SK-N-MC (cell line): ENCODE measurements at regions not wholly inside any gene's neighbourhood (a gene's known extent, or its start where the extent isn't known, plus 50 kb on each side); places are given as distances from the start of the nearest gene placed in this dataset.
"Not testable (repeated sequence)": the region's sequence is repeated elsewhere in the genome, so short reads cannot be mapped to it uniquely, and the experiment has no call there.

Experiments used
- DNase-seq: peaks from one replicate; pipeline ENCODE4 v3.0.0-alpha.2; 2011; ENCODE audit warnings: low read depth, low spot score
- H3K27ac ChIP-seq: fragments of 200-600 bp; sonication (generic); 2 replicates; pipeline ENCODE4 v1.5.1; 2016; ENCODE audit warnings: mixed run types
- H3K36me3 ChIP-seq: fragments of 200-600 bp; sonication (generic); 2 replicates; pipeline ENCODE4 v1.6.1; 2017; ENCODE audit warnings: antibody characterized with exemption, low read length, mixed read lengths; ENCODE audit not compliant: insufficient read depth
- H3K4me3 ChIP-seq: fragments of 200-600 bp; sonication (generic); 2 replicates; pipeline ENCODE4 v1.5.1; 2016
- H3K9ac ChIP-seq: fragments of 200-600 bp; sonication (generic); 2 replicates; pipeline ENCODE4 v1.8.0; 2017; ENCODE audit warnings: mixed run types, mixed read lengths; ENCODE audit not compliant: insufficient read length
- H3K9me3 ChIP-seq: fragments of 200-600 bp; sonication (generic); 2 replicates; pipeline ENCODE4 v1.6.1; 2017; ENCODE audit warnings: low read depth, mild to moderate bottlenecking, antibody characterized with exemption, low read length, moderate library complexity, mixed read lengths
- EZH2 ChIP-seq: fragments of 200-600 bp; sonication (generic); IDR thresholded peaks from one replicate; pipeline ENCODE4 v1.6.1; 2017; ENCODE audit warnings: antibody characterized with exemption
- FOXP2 ChIP-seq: optimal IDR thresholded peaks from 2 replicates; pipeline ENCODE3; 2011; ENCODE audit warnings: mild to moderate bottlenecking, moderate library complexity; ENCODE audit not compliant: insufficient read depth; ENCODE audit errors: extremely low read length, control extremely low read depth
- POLR2AphosphoS5 ChIP-seq: IDR thresholded peaks from 2 replicates; pipeline ENCODE4 v1.6.1; 2012; ENCODE audit warnings: mild to moderate bottlenecking, low read depth, low read length, borderline replicate concordance

DNA sequence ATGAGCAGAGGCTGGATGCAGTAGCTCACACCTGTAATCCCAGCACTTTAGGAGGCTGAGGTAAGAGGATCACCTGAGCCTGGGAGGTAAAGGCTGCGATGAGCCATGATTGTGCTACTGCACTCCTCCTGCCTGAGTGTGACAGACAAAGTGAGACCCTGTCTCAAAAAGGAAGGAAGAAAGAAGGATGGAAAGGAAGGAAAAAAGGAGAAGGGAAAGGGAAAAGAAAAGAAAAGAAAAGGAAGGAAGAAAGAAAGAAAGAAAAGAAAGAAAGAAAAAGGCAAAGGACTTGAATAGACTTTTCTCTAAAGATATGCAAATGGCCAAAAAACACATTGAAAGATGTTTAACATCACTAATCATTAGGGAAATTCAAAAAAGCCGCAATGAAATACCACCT, 215.3 kb upstream of the MYLIP start:
- no peak overlapping the region for H3K9ac ChIP-seq
- no peak overlapping the region for H3K27ac ChIP-seq
- no peaks in the 10 kb centered on the region for H3K36me3 ChIP-seq
- no peaks in the 10 kb centered on the region for H3K9me3 ChIP-seq
- TF ChIP-seq FOXP2 (no peak), POLR2AphosphoS5 (no peak), EZH2 (no peak)
- no peak overlapping the region for H3K4me3 ChIP-seq
- no peak for DNase-seq

DNA sequence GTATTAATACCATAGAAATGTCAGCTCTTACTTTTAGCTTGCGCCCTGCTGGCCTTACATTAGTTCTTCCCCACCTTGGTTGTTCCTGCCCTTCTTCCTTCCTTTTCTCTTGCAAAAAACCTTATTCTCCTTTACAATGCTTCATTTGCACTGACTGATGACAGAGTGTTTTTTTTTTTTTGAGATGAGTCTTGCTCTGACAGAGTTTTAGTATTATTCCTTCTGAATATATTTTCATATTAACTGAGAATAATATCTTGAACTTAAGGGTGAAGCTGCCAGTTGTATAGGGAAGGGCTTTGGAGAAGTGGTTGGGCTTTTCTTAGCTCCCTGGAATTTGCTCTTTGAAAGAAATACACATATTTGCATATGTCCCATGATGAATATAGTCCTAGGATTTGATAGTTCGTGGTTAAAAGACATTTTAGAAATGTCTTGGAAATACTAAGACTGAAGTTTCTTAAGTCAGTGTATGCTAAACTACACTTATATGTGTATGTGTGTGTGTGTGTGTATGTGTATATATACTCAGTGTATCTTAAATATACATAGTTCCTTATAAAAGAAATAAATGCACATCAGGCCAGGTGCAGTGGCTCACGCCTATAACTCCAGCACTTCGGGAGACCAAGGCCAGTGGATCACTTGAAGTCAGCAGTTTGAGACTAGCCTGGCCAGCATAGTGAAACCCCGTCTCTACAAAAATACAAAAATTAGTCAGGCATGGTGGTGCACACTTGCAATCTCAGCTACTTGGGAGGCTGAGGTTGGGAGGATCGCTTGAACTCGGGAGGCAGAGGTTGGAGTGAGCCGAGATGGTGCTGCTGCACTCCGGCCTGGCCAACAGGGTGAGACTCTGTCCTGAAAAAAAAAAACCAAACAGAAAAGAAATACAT, 216.1 kb upstream of the MYLIP start:
- TF ChIP-seq EZH2: no peak
- no peak for TF ChIP-seq FOXP2
- TF ChIP-seq POLR2AphosphoS5: no peak
- H3K9ac ChIP-seq: no peak overlapping the region
- no peak overlapping the region for H3K4me3 ChIP-seq
- H3K9me3 ChIP-seq: no peaks in the 10 kb centered on the region
- no peaks in the 10 kb centered on the region for H3K36me3 ChIP-seq
- H3K27ac ChIP-seq: 0 out of 2 replicates have a peak overlapping the region, but pooled peaks have one; percentile 58
- no peak for DNase-seq

GRCh38 chr6:15911753-15912504, 217.0 kb upstream of the MYLIP start:
- Histone ChIP-seq H3K36me3 (no peaks in the 10 kb centered on the region), H3K27ac (0 out of 2 replicates have a peak overlapping the region, but pooled peaks have one; percentile 58), H3K9ac (no peak overlapping the region), H3K4me3 (no peak overlapping the region), H3K9me3 (no peaks in the 10 kb centered on the region)
- no peak for DNase-seq
- TF ChIP-seq EZH2: no peak
- no peak for TF ChIP-seq FOXP2
- no peak for TF ChIP-seq POLR2AphosphoS5

DNA sequence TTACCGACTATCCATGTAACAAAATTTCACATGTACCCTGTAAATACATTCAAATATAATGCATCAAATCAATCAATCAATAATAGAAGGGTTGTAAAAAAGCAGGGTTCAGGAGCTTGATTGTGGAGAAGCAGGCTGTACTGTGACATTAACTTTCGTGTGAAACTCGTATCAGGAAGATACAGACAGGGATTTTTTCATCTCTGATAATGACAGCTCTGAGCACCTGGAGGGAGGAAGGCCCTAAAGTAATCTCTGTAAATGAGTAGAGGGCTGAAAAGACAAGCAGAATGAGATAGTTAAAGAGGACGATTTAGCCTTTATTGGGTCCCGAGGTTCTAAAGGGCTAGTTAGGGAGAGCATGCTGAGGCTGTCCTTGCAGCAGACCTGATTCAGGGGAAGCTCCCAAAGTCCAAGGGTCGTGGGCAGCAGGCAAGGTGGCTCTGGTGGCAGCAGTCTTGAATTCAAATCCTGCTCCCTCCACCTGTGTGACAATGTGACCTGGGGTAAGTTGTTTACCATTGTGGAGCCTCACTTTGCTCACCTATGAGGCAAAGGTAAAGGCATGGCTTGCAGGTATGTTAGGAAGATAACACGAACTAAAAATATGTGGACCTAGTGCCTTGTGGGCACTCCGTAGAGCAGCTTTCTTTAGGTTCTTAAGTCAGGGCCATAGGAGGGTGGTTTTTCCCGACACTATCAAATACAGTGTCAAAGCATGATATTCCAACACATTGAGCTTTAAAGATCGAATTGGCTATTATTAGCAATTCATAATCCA, 219.4 kb upstream of the MYLIP start:
- Histone ChIP-seq H3K27ac (no peak overlapping the region), H3K9ac (no peak overlapping the region), H3K36me3 (no peaks in the 10 kb centered on the region), H3K9me3 (no peaks in the 10 kb centered on the region), H3K4me3 (no peak overlapping the region)
- TF ChIP-seq POLR2AphosphoS5: no peak
- TF ChIP-seq FOXP2: no peak
- TF ChIP-seq EZH2: no peak
- DNase-seq: no peak

DNA sequence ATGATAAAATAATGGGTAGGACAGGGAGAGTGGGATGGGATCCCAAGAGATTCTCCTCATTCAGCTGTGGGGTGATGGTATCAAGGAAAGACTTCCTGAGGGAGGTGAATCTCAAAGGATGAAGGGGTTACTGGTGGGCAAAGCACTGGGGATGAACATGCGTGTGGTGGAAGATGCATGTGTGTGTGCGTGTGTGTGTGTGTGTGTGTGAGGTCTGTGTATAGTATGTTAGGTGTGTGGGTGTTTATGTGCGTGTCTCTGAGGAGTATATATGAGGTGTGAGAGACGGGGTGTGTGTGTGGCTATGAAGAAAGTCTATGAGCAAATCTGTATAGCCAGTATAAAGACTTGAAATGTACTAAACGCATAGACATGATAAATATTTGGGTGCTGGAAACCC, 220.0 kb upstream of the MYLIP start:
- TF ChIP-seq FOXP2: no peak
- no peak for TF ChIP-seq POLR2AphosphoS5
- no peaks in the 10 kb centered on the region for H3K36me3 ChIP-seq
- no peak for DNase-seq
- no peak overlapping the region for H3K27ac ChIP-seq
- no peak overlapping the region for H3K9ac ChIP-seq
- no peaks in the 10 kb centered on the region for H3K9me3 ChIP-seq
- H3K4me3 ChIP-seq: no peak overlapping the region

DNA sequence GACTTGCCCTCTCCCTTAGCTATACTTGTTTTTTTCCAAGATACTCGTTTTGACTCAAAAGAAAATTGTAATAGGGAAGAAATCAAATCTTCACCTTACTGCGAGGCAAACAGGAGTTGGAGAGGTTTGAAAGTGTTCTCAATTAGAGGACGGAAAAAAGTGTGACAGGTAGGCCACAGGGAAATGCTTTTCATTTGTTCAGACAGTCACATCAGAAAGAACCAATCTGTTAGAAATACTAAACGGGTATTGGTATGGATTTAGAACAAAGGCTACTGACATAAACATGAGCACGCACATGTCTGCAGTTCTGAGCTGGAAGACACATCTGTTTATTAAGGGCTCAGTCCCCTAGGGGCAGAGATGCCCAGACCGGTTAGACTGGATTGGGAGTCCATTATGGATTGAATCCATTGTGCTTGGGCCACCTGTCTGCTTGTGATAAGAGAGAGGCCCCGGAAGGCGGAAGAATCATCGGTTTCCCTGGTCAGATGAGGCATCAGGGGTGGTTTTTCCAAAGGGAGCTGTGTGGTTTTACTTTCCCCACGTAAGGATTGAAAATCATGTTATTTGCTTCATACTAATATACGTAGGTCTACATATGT, 220.9 kb upstream of the MYLIP start:
- no peak overlapping the region for H3K27ac ChIP-seq

DNA sequence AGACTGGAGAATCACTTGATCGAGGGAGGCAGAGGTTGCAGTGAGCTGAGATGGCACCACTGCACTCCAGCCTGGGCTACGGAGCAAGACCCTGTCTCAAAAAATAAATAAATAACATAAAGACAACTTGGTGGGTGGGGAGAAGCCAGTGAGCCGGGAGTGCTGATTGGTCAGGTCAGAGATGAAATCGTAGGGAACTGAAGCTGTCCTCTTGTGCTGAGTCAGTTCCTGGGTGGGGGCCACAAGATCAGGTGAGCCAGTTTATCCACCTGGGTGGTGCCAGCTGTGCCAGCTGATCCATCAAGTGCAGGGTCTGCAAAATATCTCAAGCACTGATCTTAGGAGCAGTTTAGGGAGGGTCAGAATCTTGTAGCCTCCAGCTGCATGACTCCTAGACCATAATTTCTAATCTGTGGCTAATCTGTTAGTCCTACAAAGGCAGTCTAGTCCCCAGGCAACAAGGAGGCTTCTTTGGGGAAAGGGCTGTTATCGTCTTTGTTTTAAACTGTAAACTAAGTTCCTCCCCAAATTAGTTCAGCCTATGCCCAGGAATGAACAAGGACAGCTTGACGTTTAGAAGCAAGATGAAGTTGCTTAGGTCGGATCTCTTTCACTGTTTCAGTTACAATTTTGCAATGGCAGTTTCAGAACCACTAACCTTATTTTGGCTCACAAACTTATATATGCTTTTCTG, 221.5 kb upstream of the MYLIP start:
- H3K9ac ChIP-seq, H3K27ac ChIP-seq, H3K4me3 ChIP-seq, DNase-seq, H3K36me3 ChIP-seq, H3K9me3 ChIP-seq: not testable (repeated sequence)

More for the DNA sequence above, 220.9 kb upstream of the MYLIP start:
- H3K9me3 ChIP-seq: no peaks in the 10 kb centered on the region
- no peak for DNase-seq
- no peaks in the 10 kb centered on the region for H3K36me3 ChIP-seq
- no peak overlapping the region for H3K4me3 ChIP-seq
- TF ChIP-seq EZH2: no peak
- no peak for TF ChIP-seq FOXP2
- no peak for TF ChIP-seq POLR2AphosphoS5
- H3K9ac ChIP-seq: no peak overlapping the region

GRCh38 chr6:15906420-15907016, 222.4 kb upstream of the MYLIP start:
- no peak overlapping the region for H3K9ac ChIP-seq
- DNase-seq: no peak
- TF ChIP-seq EZH2 (no peak), POLR2AphosphoS5 (no peak)
- no peaks in the 10 kb centered on the region for H3K9me3 ChIP-seq
- H3K27ac ChIP-seq: no peak overlapping the region
- H3K36me3 ChIP-seq: no peaks in the 10 kb centered on the region
- no peak overlapping the region for H3K4me3 ChIP-seq
